Neural cell (in vitro differentiated cells): ENCODE measurements at regions not wholly inside any gene's neighbourhood (a gene's known extent, or its start where the extent isn't known, plus 50 kb on each side); places are given as distances from the start of the nearest gene placed in this dataset.

Experiments used
- H2AFZ ChIP-seq: fragments of 200-600, 300-800 bp; sonication (generic), shearing (Covaris generic); 2 replicates; pipeline ENCODE4 v1.6.0; 2014; ENCODE audit warnings: low read depth, mild to moderate bottlenecking, antibody characterized with exemption, low read length, moderate library complexity
- H3F3A ChIP-seq: fragments of 200-600 bp; shearing (Covaris generic); 2 replicates; pipeline ENCODE4 v1.6.1; 2016; ENCODE audit warnings: mild to moderate bottlenecking, moderate library complexity, mixed read lengths, antibody characterized with exemption, low read length; ENCODE audit not compliant: insufficient read depth, poor library complexity, severe bottlenecking
- H3K27ac ChIP-seq: fragments of 200-600, 300-800 bp; sonication (generic), shearing (Covaris generic); 2 replicates; pipeline ENCODE4 v1.5.1; 2014; ENCODE audit warnings: mild to moderate bottlenecking, low read length, moderate library complexity
- H3K27me3 ChIP-seq: fragments of 300-800, 200-600 bp; sonication (generic), shearing (Covaris generic); 2 replicates; pipeline ENCODE4 v1.6.0; 2014; ENCODE audit warnings: mild to moderate bottlenecking, low read depth, low read length, moderate library complexity; ENCODE audit not compliant: insufficient read depth
- H3K36me3 ChIP-seq: fragments of 300-800, 200-600 bp; sonication (generic), shearing (Covaris generic); 2 replicates; pipeline ENCODE4 v1.5.1; 2014; ENCODE audit warnings: mild to moderate bottlenecking, antibody characterized with exemption, low read length, moderate library complexity; ENCODE audit not compliant: insufficient read depth
- H3K4me2 ChIP-seq: fragments of 300-800, 200-600 bp; sonication (generic), shearing (Covaris generic); 2 replicates; pipeline ENCODE4 v1.6.0; 2014; ENCODE audit warnings: mild to moderate bottlenecking, low read length
- H3K4me3 ChIP-seq: fragments of 300-800, 200-600 bp; sonication (generic), shearing (Covaris generic); 2 replicates; pipeline ENCODE4 v1.5.1; 2014; ENCODE audit warnings: mild to moderate bottlenecking, low read length, moderate library complexity
- H3K79me2 ChIP-seq: fragments of 200-600 bp; shearing (Covaris generic); replicated peaks from 2 replicates; pipeline ENCODE4 v1.6.0; 2014; ENCODE audit warnings: mild to moderate bottlenecking, low read length, moderate library complexity; ENCODE audit not compliant: insufficient read depth
- H3K9ac ChIP-seq: fragments of 300-800, 200-600 bp; sonication (generic), shearing (Covaris generic); 2 replicates; pipeline ENCODE4 v1.6.1; 2016; ENCODE audit warnings: mild to moderate bottlenecking, low read length, mixed read lengths
- H3K9me2 ChIP-seq: fragments of 200-600 bp; shearing (Covaris generic); 2 replicates; pipeline ENCODE4 v1.6.1; 2016; ENCODE audit warnings: mild to moderate bottlenecking, low read length, mixed read lengths; ENCODE audit not compliant: insufficient read depth
- H3K9me3 ChIP-seq: fragments of 200-600, 300-800 bp; sonication (generic), shearing (Covaris generic); 2 replicates; pipeline ENCODE4 v1.6.1; 2016; ENCODE audit warnings: mild to moderate bottlenecking, mixed run types, low read length, moderate library complexity, mixed read lengths
- H4K20me1 ChIP-seq: fragments of 200-600 bp; shearing (Covaris generic); 2 replicates; pipeline ENCODE4 v1.6.1; 2016; ENCODE audit warnings: mild to moderate bottlenecking, mixed run types; ENCODE audit not compliant: insufficient read depth
- EP300 ChIP-seq: fragments of 450-650 bp; conservative IDR thresholded peaks from 2 replicates; pipeline ENCODE4 v1.6.1; 2014; ENCODE audit warnings: antibody characterized with exemption, mild to moderate bottlenecking, moderate library complexity; ENCODE audit not compliant: poor library complexity, severe bottlenecking
- EZH2 ChIP-seq: fragments of 200-600, 300-800 bp; shearing (Covaris generic), sonication (generic); IDR thresholded peaks from 2 replicates; pipeline ENCODE4 v1.6.1; 2014; ENCODE audit warnings: antibody characterized with exemption, low read length, borderline replicate concordance, mild to moderate bottlenecking; ENCODE audit not compliant: insufficient read depth, poor library complexity, severe bottlenecking
- MXI1 ChIP-seq: fragments of 450-650 bp; conservative IDR thresholded peaks from 2 replicates; pipeline ENCODE4 v1.6.1; 2014; ENCODE audit warnings: antibody characterized with exemption, mild to moderate bottlenecking; ENCODE audit not compliant: poor library complexity, severe bottlenecking
- POLR2AphosphoS5 ChIP-seq: IDR thresholded peaks from 2 replicates; pipeline ENCODE4 v1.6.1; 2012
- RAD21 ChIP-seq: fragments of 450-650 bp; conservative IDR thresholded peaks from 2 replicates; pipeline ENCODE4 v1.6.1; 2014; ENCODE audit warnings: antibody characterized with exemption, mild to moderate bottlenecking, moderate library complexity
- REST ChIP-seq: IDR thresholded peaks from 2 replicates; pipeline ENCODE4 v1.6.1; 2012; ENCODE audit warnings: borderline replicate concordance
- SMC3 ChIP-seq: fragments of 450-650 bp; conservative IDR thresholded peaks from 2 replicates; pipeline ENCODE4 v1.6.1; 2014; ENCODE audit warnings: antibody characterized with exemption, mild to moderate bottlenecking, moderate library complexity; ENCODE audit not compliant: poor library complexity
- TAF1 ChIP-seq: IDR thresholded peaks from 2 replicates; pipeline ENCODE4 v1.6.1; 2012; ENCODE audit warnings: low read depth
- TF ChIP-seq, protein P1 (sequence below): fragments of 450-650 bp; IDR thresholded peaks from 2 replicates; pipeline ENCODE4 v1.5.1; 2014; ENCODE audit warnings: antibody characterized with exemption, mild to moderate bottlenecking, moderate library complexity; ENCODE audit not compliant: poor library complexity, severe bottlenecking

- TF ChIP-seq EZH2 = no peak
- TF ChIP-seq, protein P1, sequence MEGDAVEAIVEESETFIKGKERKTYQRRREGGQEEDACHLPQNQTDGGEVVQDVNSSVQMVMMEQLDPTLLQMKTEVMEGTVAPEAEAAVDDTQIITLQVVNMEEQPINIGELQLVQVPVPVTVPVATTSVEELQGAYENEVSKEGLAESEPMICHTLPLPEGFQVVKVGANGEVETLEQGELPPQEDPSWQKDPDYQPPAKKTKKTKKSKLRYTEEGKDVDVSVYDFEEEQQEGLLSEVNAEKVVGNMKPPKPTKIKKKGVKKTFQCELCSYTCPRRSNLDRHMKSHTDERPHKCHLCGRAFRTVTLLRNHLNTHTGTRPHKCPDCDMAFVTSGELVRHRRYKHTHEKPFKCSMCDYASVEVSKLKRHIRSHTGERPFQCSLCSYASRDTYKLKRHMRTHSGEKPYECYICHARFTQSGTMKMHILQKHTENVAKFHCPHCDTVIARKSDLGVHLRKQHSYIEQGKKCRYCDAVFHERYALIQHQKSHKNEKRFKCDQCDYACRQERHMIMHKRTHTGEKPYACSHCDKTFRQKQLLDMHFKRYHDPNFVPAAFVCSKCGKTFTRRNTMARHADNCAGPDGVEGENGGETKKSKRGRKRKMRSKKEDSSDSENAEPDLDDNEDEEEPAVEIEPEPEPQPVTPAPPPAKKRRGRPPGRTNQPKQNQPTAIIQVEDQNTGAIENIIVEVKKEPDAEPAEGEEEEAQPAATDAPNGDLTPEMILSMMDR = no peak
- H3K9me2 ChIP-seq = no peaks in the 10 kb centered on the region
- H4K20me1 ChIP-seq = no peaks in the 10 kb centered on the region
These were observed 87.0 kb upstream of the ONECUT1 start for GRCh38 chr15:52876991-52877663.

GRCh38 chr15:52872036-52872818 lies 82.1 kb upstream of the ONECUT1 start:
- no peak overlapping the region for H3K27ac ChIP-seq
- no peak overlapping the region for H3K4me3 ChIP-seq
- H3K9ac ChIP-seq = no peak overlapping the region
- H4K20me1 ChIP-seq = no peaks in the 10 kb centered on the region
- no peaks in the 10 kb centered on the region for H3K9me2 ChIP-seq
- H3K27me3 ChIP-seq = no peaks in the 10 kb centered on the region
- no peaks in the 10 kb centered on the region for H3K36me3 ChIP-seq
- no peak overlapping the region for H3K4me2 ChIP-seq
- no peaks in the 10 kb centered on the region for H3K9me3 ChIP-seq
- H2AFZ ChIP-seq = no peak overlapping the region
- H3K79me2 ChIP-seq = no peaks in the 10 kb centered on the region
- no peaks in the 10 kb centered on the region for H3F3A ChIP-seq
- no peak for TF ChIP-seq REST
- no peak for TF ChIP-seq TAF1
- TF ChIP-seq, protein P1 = no peak
- no peak for TF ChIP-seq MXI1
- no peak for TF ChIP-seq RAD21
- TF ChIP-seq SMC3 = no peak
- no peak for TF ChIP-seq POLR2AphosphoS5
- TF ChIP-seq EP300 = no peak
- TF ChIP-seq EZH2 = no peak

More at GRCh38 chr15:52876991-52877663, 87.0 kb upstream of the ONECUT1 start:
- Histone ChIP-seq H3K4me2 (no peak overlapping the region), H3K27ac (no peak overlapping the region), H2AFZ (no peak overlapping the region), H3K9me3 (no peaks in the 10 kb centered on the region), H3K79me2 (no peaks in the 10 kb centered on the region), H3F3A (no peaks in the 10 kb centered on the region), H3K4me3 (no peak overlapping the region), H3K9ac (no peak overlapping the region), H3K27me3 (no peaks in the 10 kb centered on the region), H3K36me3 (no peaks in the 10 kb centered on the region)
